ENCODE measurements at regions not wholly inside any gene's neighbourhood (a gene's known extent, or its start where the extent isn't known, plus 50 kb on each side); places are given as distances from the start of the nearest gene placed in this dataset.
A peak's percentile ranks its signal among the peaks of the same experiment; 100 is the strongest.

DNA sequence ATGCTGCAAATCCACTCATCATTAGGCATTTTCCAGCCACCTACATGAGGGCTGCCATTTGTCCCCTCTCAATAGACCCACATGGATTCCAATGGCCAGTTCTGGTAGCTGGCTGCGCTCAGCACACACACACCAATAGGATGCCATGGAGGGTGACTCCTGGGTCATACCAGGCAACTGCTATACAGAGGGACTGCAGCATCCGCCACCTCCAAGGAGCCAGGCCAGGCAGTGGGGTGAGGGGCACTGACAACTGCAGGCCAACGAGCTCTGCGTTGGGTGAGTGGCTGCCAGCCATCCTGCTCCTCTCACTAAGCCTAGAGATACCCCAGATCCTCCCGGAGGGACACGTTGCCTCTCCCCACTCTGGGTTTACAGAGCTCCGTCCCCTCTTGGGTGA lies 118.8 kb upstream of the NANOS1 start:
- 92 to 98% (median 94%) methylated on average over 5 to 7 of the region's 7 CpGs for WGBS, 4 donors
- H3K4me1 ChIP-seq (replicated peaks in 1 of 2) = peaks cover 8 to 17% of the 10 kb centered on the region in 2 donors
- intact Hi-C loops (cut with DNase I) = no loop called here
- no peak for TF ChIP-seq POLR2A (IDR thresholded peaks at IDR 0.05)
- TF ChIP-seq, protein P1, sequence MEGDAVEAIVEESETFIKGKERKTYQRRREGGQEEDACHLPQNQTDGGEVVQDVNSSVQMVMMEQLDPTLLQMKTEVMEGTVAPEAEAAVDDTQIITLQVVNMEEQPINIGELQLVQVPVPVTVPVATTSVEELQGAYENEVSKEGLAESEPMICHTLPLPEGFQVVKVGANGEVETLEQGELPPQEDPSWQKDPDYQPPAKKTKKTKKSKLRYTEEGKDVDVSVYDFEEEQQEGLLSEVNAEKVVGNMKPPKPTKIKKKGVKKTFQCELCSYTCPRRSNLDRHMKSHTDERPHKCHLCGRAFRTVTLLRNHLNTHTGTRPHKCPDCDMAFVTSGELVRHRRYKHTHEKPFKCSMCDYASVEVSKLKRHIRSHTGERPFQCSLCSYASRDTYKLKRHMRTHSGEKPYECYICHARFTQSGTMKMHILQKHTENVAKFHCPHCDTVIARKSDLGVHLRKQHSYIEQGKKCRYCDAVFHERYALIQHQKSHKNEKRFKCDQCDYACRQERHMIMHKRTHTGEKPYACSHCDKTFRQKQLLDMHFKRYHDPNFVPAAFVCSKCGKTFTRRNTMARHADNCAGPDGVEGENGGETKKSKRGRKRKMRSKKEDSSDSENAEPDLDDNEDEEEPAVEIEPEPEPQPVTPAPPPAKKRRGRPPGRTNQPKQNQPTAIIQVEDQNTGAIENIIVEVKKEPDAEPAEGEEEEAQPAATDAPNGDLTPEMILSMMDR (IDR thresholded peaks at IDR 0.05) = no peak
- no peaks in the 10 kb centered on the region for H3K27me3 ChIP-seq
- H3K36me3 ChIP-seq (replicated peaks in 1 of 2) = no peaks in the 10 kb centered on the region
- no peaks in the 10 kb centered on the region for H3K9me3 ChIP-seq (replicated peaks in 1 of 3)
- peak overlapping the region in 1 of 5 donors; percentile 45 for H3K27ac ChIP-seq
- DNase-seq = no peak
- H3K4me3 ChIP-seq = no peak overlapping the region

DNA sequence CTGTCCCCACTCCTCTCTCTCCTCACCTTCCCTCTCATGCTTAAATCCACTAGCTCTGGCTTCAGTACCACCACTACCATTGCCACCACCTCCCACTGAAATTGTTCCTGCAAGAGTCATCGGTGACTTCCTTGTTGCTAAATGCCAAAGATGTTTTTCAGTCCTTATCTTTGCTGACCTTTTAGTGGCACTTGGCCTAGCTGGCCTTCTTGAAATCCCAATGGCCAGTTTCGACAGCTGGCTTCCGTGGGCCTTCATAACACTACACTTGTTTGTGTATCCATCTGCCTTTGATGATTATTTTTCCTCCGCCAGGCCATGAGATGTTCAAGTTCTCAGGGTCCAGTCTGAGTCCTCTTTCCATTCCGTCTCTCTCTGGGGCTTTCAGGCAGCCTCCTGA lies 118.2 kb upstream of the NANOS1 start:
- no peak overlapping the region for H3K4me3 ChIP-seq
- peak overlapping the region in 4 of 5 donors; percentile 28 to 66 (median 40) for H3K27ac ChIP-seq
- intact Hi-C loops (cut with DNase I) = no loop called here
- no peaks in the 10 kb centered on the region for H3K27me3 ChIP-seq
- no peaks in the 10 kb centered on the region for H3K9me3 ChIP-seq (replicated peaks in 1 of 3)
- TF ChIP-seq POLR2A (IDR thresholded peaks at IDR 0.05) = no peak
- TF ChIP-seq, protein P1 (IDR thresholded peaks at IDR 0.05) = no peak
- H3K4me1 ChIP-seq (replicated peaks in 1 of 2) = peaks cover 8 to 17% of the 10 kb centered on the region in 2 donors
- peak in 6 of 7 donors; percentile 50 to 88 (median 76) for DNase-seq
- 27 to 40% (median 30%) methylated on average over 5 of the region's 5 CpGs for WGBS, 4 donors
- no peaks in the 10 kb centered on the region for H3K36me3 ChIP-seq (replicated peaks in 1 of 2)

DNA sequence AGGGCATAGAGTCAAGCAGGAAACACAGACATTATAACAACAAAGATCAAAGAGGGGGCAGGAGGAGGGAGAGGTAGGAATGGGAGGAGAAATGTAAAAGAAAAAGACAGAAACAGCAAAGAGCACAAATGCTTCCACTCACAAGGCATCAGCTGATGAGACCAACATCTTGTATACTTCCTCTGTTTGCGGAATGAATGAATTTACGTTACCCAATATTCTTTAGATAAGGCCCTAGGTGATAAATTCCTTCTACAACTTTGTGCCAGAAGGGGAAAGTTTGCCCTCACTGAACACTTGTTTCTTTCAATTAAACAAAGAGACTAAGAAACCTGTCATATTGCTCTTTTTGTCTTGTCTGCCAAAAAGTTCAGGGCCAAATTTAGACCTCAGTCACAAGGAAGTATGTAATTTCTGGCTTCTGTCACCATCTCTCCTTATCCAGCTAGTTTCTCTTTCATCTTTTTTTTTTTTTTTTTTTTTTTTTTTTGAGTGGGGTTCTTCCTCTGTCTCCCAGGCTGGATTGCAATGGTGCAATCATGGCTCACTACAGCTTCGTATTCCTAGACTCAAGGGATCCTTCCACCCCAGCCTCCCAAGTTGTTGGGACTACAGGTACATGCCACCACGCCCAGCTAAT lies 116.4 kb upstream of the NANOS1 start:
- Histone ChIP-seq H3K4me1 (replicated peaks in 1 of 2) (peaks cover 8 to 17% of the 10 kb centered on the region in 2 donors), H3K9me3 (replicated peaks in 1 of 3) (no peaks in the 10 kb centered on the region), H3K4me3 (no peak overlapping the region), H3K36me3 (replicated peaks in 1 of 2) (no peaks in the 10 kb centered on the region), H3K27me3 (no peaks in the 10 kb centered on the region), H3K27ac (peak overlapping the region in 3 of 5 donors; percentile 45 to 66 (median 64))
- TF ChIP-seq POLR2A (IDR thresholded peaks at IDR 0.05) = no peak
- TF ChIP-seq, protein P1 (IDR thresholded peaks at IDR 0.05) = no peak
- DNase-seq = peak in 3 of 7 donors; percentile 15 to 42 (median 27)
- intact Hi-C loops (cut with DNase I) = no loop called here
- 56 to 69% (median 64%) methylated on average over 4 of the region's 4 CpGs for WGBS, 4 donors

DNA sequence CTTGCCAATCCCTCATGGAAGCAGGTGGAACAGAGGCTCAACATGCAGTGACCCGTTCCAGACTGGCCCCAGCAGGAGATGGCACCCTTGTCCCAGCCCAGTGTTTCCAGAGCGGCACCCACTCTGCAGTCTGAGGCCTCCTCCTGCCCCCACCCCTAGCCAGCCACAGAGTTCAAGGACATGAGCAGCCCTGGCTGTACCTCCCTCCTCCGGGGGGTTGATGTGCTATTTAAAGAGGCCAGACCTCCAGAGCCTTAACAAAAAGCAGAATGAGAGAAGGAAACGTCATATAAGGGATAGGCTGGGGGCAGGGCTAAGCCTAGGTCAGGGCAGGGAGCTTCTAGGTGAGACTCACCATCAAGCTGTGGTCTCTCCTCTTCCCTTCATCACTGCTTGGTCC lies 115.7 kb upstream of the NANOS1 start:
- H3K4me1 ChIP-seq (replicated peaks in 1 of 2) = peaks cover 8 to 17% of the 10 kb centered on the region in 2 donors
- H3K36me3 ChIP-seq (replicated peaks in 1 of 2) = no peaks in the 10 kb centered on the region
- no peak overlapping the region for H3K4me3 ChIP-seq
- no peaks in the 10 kb centered on the region for H3K9me3 ChIP-seq (replicated peaks in 1 of 3)
- TF ChIP-seq POLR2A (IDR thresholded peaks at IDR 0.05) = no peak
- TF ChIP-seq, protein P1 (IDR thresholded peaks at IDR 0.05) = no peak
- H3K27ac ChIP-seq = no peak overlapping the region
- DNase-seq = peak in 1 of 7 donors; percentile 25
- 50 to 74% (median 53%) methylated on average over 3 to 4 of the region's 4 CpGs for WGBS, 4 donors
- H3K27me3 ChIP-seq = no peaks in the 10 kb centered on the region
- intact Hi-C loops (cut with DNase I) = no loop called here

Data from adrenal gland (tissue), 9 donors.